ENCODE measurements at regions not wholly inside any gene's neighbourhood (a gene's known extent, or its start where the extent isn't known, plus 50 kb on each side); places are given as distances from the start of the nearest gene placed in this dataset.

DNA sequence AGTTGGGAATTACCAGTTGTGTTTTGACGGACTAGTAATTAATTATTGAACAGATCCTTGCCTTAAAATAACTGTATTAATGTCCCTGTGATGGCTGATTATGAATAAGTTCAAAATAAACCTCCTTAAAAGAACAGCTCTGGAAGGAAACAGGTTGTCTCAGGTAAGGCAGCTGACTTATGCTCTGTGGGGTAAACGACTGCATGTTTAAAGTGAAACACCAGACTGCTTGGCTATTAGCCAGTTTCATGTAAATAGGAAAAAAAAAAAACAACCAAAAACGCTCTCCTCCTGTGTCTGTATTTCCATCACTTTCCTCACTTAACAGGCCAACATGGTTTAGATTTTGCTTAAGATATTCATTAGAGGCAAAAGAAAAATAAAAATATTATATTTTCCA, 243.6 kb downstream of the TMEM182 start:
- Histone ChIP-seq H3K27ac (ENCODE audit: low read depth, low read length) (no peak overlapping the region), H3K27me3 (ENCODE audit: control insufficient read depth, insufficient read depth, low read length) (no peaks in the 10 kb centered on the region), H3K9ac (ENCODE audit: low read length) (no peak overlapping the region), H3K4me3 (ENCODE audit: low read length) (no peak overlapping the region), H3K36me3 (ENCODE audit: control insufficient read depth, insufficient read depth, low read length) (no peaks in the 10 kb centered on the region), H3K4me1 (ENCODE audit: control insufficient read depth, insufficient read depth, low read length) (no peaks in the 10 kb centered on the region)

DNA sequence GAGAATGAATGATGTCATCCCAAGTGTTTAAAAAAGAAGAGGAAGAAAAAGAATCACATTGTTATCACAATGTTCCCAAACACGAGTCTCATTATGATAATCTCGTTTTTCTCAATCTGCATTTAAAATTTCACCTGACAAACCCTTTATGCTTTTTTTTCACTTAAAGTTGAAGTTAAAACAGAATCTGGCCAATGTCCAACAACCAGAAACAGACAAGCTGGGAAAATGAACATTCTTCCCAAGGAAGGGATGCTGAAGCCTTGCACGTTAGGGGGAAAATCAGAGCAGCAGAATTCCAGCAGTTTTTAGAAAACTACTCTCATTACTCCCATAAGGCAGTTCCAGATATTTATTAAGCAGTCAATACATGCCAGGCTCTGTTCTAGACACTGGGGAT, 245.3 kb downstream of the TMEM182 start:
- Histone ChIP-seq H3K27ac (ENCODE audit: low read depth, low read length) (no peak overlapping the region), H3K27me3 (ENCODE audit: control insufficient read depth, insufficient read depth, low read length) (no peaks in the 10 kb centered on the region), H3K36me3 (ENCODE audit: control insufficient read depth, insufficient read depth, low read length) (no peaks in the 10 kb centered on the region), H3K4me1 (ENCODE audit: control insufficient read depth, insufficient read depth, low read length) (no peaks in the 10 kb centered on the region), H3K4me3 (ENCODE audit: low read length) (no peak overlapping the region), H3K9ac (ENCODE audit: low read length) (no peak overlapping the region)

DNA sequence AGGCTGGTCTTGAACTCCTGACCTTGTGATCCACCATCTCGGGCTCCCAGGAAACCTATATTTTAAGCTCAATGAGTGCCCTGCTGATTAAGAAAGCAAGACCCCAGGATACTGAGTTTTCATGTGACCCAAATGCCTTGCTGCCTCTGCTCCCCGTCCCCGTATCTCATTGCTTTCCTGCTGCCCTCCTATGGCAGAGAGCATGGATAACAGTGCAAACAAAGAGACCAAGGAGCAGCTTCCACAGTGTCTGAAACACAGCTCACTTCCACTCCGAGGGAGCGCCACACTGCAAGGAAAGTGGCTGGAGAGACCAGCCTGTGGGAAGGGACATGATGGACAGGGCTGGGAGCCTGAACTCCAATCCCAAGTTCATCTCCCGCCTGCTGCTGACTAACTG, 246.8 kb downstream of the TMEM182 start:
- H3K27ac ChIP-seq (ENCODE audit: low read depth, low read length): no peak overlapping the region
- no peaks in the 10 kb centered on the region for H3K4me1 ChIP-seq (ENCODE audit: control insufficient read depth, insufficient read depth, low read length)
- no peak overlapping the region for H3K4me3 ChIP-seq (ENCODE audit: low read length)
- no peaks in the 10 kb centered on the region for H3K27me3 ChIP-seq (ENCODE audit: control insufficient read depth, insufficient read depth, low read length)
- no peak overlapping the region for H3K9ac ChIP-seq (ENCODE audit: low read length)
- no peaks in the 10 kb centered on the region for H3K36me3 ChIP-seq (ENCODE audit: control insufficient read depth, insufficient read depth, low read length)

DNA sequence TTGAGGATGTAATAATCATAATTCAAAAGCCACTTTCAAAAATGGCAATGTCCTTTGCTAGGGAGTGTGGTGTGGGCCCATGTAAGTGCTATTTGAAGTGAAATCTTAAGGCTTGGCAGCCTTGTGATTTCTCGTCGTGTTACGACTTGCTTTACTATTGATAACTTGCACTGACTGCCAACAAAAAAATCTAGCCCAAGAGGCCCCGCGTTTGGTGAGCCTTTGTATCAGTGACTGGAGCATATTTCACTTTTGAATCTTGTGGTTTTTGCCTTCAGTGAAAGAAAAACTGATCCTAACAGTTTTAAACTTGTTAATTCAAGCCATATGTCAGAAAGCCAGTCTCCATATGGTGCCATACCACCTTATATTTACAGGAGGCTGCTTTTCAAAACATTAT, 248.0 kb downstream of the TMEM182 start:
- no peaks in the 10 kb centered on the region for H3K36me3 ChIP-seq (ENCODE audit: control insufficient read depth, insufficient read depth, low read length)
- H3K4me1 ChIP-seq (ENCODE audit: control insufficient read depth, insufficient read depth, low read length): no peaks in the 10 kb centered on the region
- no peaks in the 10 kb centered on the region for H3K27me3 ChIP-seq (ENCODE audit: control insufficient read depth, insufficient read depth, low read length)
- no peak overlapping the region for H3K27ac ChIP-seq (ENCODE audit: low read depth, low read length)
- no peak overlapping the region for H3K4me3 ChIP-seq (ENCODE audit: low read length)
- H3K9ac ChIP-seq (ENCODE audit: low read length): no peak overlapping the region

DNA sequence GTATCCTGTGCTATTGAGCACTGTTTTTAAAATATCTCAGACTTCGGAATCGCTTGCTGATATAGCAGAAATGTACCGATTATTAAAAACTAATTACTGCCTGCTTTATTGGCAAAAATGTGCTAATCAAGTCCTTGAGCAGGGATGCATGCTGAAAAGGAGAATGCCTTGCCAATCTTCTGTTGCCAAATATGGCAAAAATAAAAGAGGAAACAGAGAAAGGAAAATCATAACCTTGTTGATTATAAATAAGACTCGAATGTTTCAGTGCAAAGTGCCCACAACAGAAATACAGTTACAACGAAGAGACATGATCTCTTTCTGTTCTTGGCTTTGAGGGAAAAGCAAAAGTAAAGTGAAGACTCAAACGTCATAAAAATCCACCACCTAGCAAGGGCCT, 248.5 kb downstream of the TMEM182 start:
- Histone ChIP-seq H3K27me3 (ENCODE audit: control insufficient read depth, insufficient read depth, low read length) (no peaks in the 10 kb centered on the region), H3K4me1 (ENCODE audit: control insufficient read depth, insufficient read depth, low read length) (no peaks in the 10 kb centered on the region), H3K36me3 (ENCODE audit: control insufficient read depth, insufficient read depth, low read length) (no peaks in the 10 kb centered on the region), H3K4me3 (ENCODE audit: low read length) (no peak overlapping the region), H3K27ac (ENCODE audit: low read depth, low read length) (no peak overlapping the region), H3K9ac (ENCODE audit: low read length) (no peak overlapping the region)

DNA sequence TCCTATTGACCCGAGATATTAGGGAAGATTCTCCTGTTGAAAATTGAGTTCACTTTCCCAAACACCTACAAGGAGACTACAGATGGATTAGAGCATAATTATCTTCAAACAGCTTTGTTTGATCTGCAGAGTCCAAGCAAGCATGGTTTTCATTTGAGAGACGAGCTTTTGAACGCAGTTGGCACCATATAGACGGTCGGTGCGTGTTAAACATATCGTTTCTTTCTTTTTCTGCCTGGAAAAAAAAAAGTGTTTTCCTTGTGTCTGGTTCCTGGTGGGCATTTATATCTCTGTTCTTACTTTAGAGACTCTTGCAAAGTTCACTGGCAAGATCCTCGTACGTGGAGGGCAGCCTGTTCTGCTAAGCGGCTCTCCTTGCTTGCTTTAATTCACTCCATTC, 248.9 kb downstream of the TMEM182 start:
- Histone ChIP-seq H3K27ac (ENCODE audit: low read depth, low read length) (no peak overlapping the region), H3K4me1 (ENCODE audit: control insufficient read depth, insufficient read depth, low read length) (no peaks in the 10 kb centered on the region), H3K27me3 (ENCODE audit: control insufficient read depth, insufficient read depth, low read length) (no peaks in the 10 kb centered on the region), H3K9ac (ENCODE audit: low read length) (no peak overlapping the region), H3K4me3 (ENCODE audit: low read length) (no peak overlapping the region), H3K36me3 (ENCODE audit: control insufficient read depth, insufficient read depth, low read length) (no peaks in the 10 kb centered on the region)

DNA sequence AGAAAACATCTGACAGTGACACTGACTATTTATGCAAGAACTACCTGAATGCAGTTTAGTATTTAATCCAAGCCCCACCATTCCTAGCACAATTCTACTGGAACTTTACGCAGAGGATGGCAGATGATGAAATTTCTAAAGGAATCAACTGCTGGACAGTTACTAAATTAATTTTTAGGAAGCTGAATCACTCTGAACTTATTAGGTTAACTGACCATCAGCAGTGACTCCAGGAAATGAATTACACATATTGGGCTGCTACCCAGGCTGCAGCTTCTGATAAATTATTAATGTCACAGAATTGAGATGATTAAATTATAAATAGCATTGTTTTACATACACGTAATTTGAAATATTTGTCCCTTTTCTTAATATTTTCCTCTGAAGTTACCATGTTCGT, 250.8 kb downstream of the TMEM182 start:
- no peak overlapping the region for H3K9ac ChIP-seq (ENCODE audit: low read length)
- H3K4me3 ChIP-seq (ENCODE audit: low read length): no peak overlapping the region
- no peaks in the 10 kb centered on the region for H3K36me3 ChIP-seq (ENCODE audit: control insufficient read depth, insufficient read depth, low read length)
- no peaks in the 10 kb centered on the region for H3K4me1 ChIP-seq (ENCODE audit: control insufficient read depth, insufficient read depth, low read length)
- no peak overlapping the region for H3K27ac ChIP-seq (ENCODE audit: low read depth, low read length)
- no peaks in the 10 kb centered on the region for H3K27me3 ChIP-seq (ENCODE audit: control insufficient read depth, insufficient read depth, low read length)

DNA sequence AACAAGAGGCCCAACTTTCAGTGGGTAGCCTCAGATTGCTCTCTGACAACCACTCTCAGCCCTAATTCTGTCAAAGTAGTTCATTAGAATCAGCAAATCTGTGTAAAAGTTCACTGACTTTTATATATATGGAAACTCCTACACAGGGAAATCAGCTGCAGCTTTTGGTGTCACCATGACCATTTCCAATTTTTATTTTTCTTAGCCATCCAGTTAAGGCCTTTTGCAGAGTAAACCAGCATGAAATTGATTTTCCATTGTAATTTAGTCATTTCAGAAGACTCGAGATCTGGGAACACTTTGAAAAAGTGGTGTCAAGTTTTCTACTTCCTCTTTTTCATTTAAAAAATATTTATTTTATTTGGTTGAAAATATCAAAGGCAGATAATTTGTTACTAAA, 263.2 kb downstream of the TMEM182 start:
- Histone ChIP-seq H3K27ac (ENCODE audit: low read depth, low read length) (no peak overlapping the region), H3K36me3 (ENCODE audit: control insufficient read depth, insufficient read depth, low read length) (no peaks in the 10 kb centered on the region), H3K9ac (ENCODE audit: low read length) (no peak overlapping the region), H3K27me3 (ENCODE audit: control insufficient read depth, insufficient read depth, low read length) (no peaks in the 10 kb centered on the region), H3K4me3 (ENCODE audit: low read length) (no peak overlapping the region), H3K4me1 (ENCODE audit: control insufficient read depth, insufficient read depth, low read length) (no peaks in the 10 kb centered on the region)

DNA sequence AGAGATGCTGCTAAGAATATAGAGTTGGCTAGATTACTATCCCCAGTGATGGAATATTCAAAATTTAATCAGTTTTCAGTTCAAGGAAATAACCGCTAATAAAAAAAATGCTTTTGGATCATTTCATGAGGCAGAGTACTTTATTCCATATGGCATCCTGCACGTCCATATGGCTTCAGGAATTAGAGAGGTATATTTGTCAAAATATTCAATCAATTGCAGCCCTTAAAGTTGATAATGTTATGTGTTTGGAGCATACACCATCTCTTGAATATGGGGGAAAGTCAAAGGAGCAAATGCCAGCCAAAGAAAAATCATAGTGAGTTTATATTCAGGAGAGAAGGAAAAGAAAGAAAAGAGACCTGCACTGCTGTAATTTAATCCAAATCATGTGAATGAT, 266.4 kb downstream of the TMEM182 start:
- H3K36me3 ChIP-seq (ENCODE audit: control insufficient read depth, insufficient read depth, low read length): no peaks in the 10 kb centered on the region
- H3K4me3 ChIP-seq (ENCODE audit: low read length): no peak overlapping the region
- no peaks in the 10 kb centered on the region for H3K27me3 ChIP-seq (ENCODE audit: control insufficient read depth, insufficient read depth, low read length)
- H3K27ac ChIP-seq (ENCODE audit: low read depth, low read length): no peak overlapping the region
- no peak overlapping the region for H3K9ac ChIP-seq (ENCODE audit: low read length)
- H3K4me1 ChIP-seq (ENCODE audit: control insufficient read depth, insufficient read depth, low read length): no peaks in the 10 kb centered on the region

Measured in rectal smooth muscle tissue (tissue), 1 donor.